Panc1 (cell line): ENCODE measurements at regions not wholly inside any gene's neighbourhood (a gene's known extent, or its start where the extent isn't known, plus 50 kb on each side); places are given as distances from the start of the nearest gene placed in this dataset.

ENCODE experiments used
- ATAC-seq: fragments of 200-7000 bp; cut with Tn5 transposase; 2 replicates; pipeline ENCODE4 v1.9.1; 2020; ENCODE audit warnings: mild to moderate bottlenecking, moderate library complexity
- BruUV-seq: library from RNA; stranded (reverse); fragments of 400-500 nt; replicated peaks from 2 replicates; lab custom pipeline; 2021; lab: Mats Ljungman, UMichigan
- CTCF ChIA-PET: fragments of 300-600 bp; sonication (Branson Sonifier 250); formaldehyde crosslinking; loops from one replicate; lab custom pipeline; 2022; ENCODE audit warnings: antibody characterized with exemption; lab: Charles Lee
- POLR2A ChIA-PET: fragments of 300-600 bp; sonication (Branson Sonifier 250); formaldehyde crosslinking; loops from one replicate; lab custom pipeline; 2022; ENCODE audit warnings: antibody characterized with exemption; lab: Charles Lee
- DNase-seq: peaks from one replicate; pipeline ENCODE4 v3.0.0-alpha.2; 2010; ENCODE audit warnings: low read depth, low spot score
- H3K27ac ChIP-seq: 2 replicates; pipeline ENCODE4 v1.5.1; 2011; ENCODE audit warnings: mild to moderate bottlenecking, low read length, inconsistent platforms
- H3K27me3 ChIP-seq: fragments of 200-500 bp; sonication (Bioruptor generic); 2 replicates; pipeline ENCODE4 v1.6.0; 2014; ENCODE audit warnings: low read length, inconsistent platforms; ENCODE audit not compliant: control insufficient read depth, insufficient read depth
- H3K36me3 ChIP-seq: fragments of 200-500 bp; sonication (Bioruptor generic); 2 replicates; pipeline ENCODE4 v1.5.1; 2014; ENCODE audit warnings: inconsistent platforms, mild to moderate bottlenecking, low read length, moderate library complexity; ENCODE audit not compliant: control insufficient read depth, insufficient read depth
- H3K4me1 ChIP-seq: 2 replicates; pipeline ENCODE4 v1.5.1; 2011; ENCODE audit warnings: inconsistent platforms, mild to moderate bottlenecking, low read length, moderate library complexity; ENCODE audit not compliant: control insufficient read depth, insufficient read depth
- H3K4me3 ChIP-seq, 2 experiments: 2 replicates each; pipeline ENCODE4 v1.5.1; 2011 to 2012; ENCODE audit warnings: low read depth in 2 of 2, low read length in 2 of 2, mild to moderate bottlenecking in 2 of 2, inconsistent platforms in 1 of 2, moderate library complexity in 1 of 2
- H3K9me3 ChIP-seq: fragments of 200-500 bp; sonication (Bioruptor generic); 2 replicates; pipeline ENCODE4 v1.5.1; 2014; ENCODE audit warnings: low read depth, mild to moderate bottlenecking, inconsistent platforms, low read length, moderate library complexity; ENCODE audit not compliant: control insufficient read depth, insufficient read depth
- CTCF ChIP-seq: fragments of 450-650 bp; IDR thresholded peaks from 2 replicates; pipeline ENCODE4 v1.5.1; 2017; ENCODE audit warnings: mild to moderate bottlenecking
- POLR2AphosphoS5 ChIP-seq: IDR thresholded peaks from 2 replicates; pipeline ENCODE4 v1.6.1; 2012; ENCODE audit warnings: mild to moderate bottlenecking, low read depth, low read length, moderate library complexity
- REST ChIP-seq, 2 experiments: IDR thresholded peaks; 2 replicates each; pipeline ENCODE4 v1.6.1; 2011 to 2012; ENCODE audit warnings: low read depth in 2 of 2, control low read depth in 1 of 2, low read length in 1 of 2, mild to moderate bottlenecking in 1 of 2, moderate library complexity in 1 of 2; ENCODE audit not compliant: insufficient read depth in 1 of 2
- SIN3A ChIP-seq: IDR thresholded peaks from 2 replicates; pipeline ENCODE4 v1.6.1; 2012; ENCODE audit warnings: low read depth, mild to moderate bottlenecking, low read length, moderate library complexity, borderline replicate concordance; ENCODE audit not compliant: insufficient read depth
- TCF7L2 ChIP-seq: IDR thresholded peaks from 2 replicates; pipeline ENCODE4 v1.6.1; 2011; ENCODE audit warnings: mild to moderate bottlenecking, low read depth, low read length, inconsistent platforms
- in situ Hi-C: cut with HindIII; loops from 2 replicates; pipeline ENCODE4 v1.10.0; 2016; ENCODE audit warnings: low sequenced_read_pairs, low pct_unique_long_range_greater_than_20kb
- intact Hi-C: fragments of 100-400 bp; cut with micrococcal nuclease; formaldehyde crosslinking; loops from one replicate; pipeline ENCODE4 v1.10.0; 2022; ENCODE audit not compliant: unreplicated experiment

DNA sequence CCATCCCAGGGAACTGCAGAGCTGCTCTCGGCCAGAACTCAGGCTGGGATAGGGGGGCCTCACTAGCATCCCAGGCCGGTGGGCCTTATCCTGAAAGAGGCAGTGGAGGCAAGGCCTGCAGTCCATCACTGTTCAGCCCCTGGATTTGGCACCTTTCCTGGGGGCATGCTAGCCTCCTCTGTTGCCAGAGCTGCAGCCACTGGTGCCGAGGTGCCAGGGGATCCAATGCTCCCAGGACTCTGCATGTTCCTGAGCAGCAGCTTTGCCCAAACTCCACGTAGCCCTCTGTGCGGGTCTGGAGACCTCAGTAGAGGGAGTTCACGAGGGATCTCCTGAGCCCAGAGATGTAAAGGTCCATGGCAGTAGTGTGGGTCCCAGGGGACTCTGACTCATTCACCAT lies 551.7 kb upstream of the AMOT start:
- Histone ChIP-seq H3K36me3 (no peaks in the 10 kb centered on the region), H3K27ac (no peak overlapping the region), H3K27me3 (no peaks in the 10 kb centered on the region), H3K9me3 (no peaks in the 10 kb centered on the region), H3K4me1 (no peaks in the 10 kb centered on the region), H3K4me3 (no peak overlapping the region)
- TF ChIP-seq CTCF = no peak
- in situ Hi-C loops = no loop called here
- DNase-seq (no peak), ATAC-seq (no peak)
- BruUV-seq = no TSS peak
- intact Hi-C loops = no loop called here
- CTCF ChIA-PET = no interaction called here
- POLR2A ChIA-PET = no interaction called here

DNA sequence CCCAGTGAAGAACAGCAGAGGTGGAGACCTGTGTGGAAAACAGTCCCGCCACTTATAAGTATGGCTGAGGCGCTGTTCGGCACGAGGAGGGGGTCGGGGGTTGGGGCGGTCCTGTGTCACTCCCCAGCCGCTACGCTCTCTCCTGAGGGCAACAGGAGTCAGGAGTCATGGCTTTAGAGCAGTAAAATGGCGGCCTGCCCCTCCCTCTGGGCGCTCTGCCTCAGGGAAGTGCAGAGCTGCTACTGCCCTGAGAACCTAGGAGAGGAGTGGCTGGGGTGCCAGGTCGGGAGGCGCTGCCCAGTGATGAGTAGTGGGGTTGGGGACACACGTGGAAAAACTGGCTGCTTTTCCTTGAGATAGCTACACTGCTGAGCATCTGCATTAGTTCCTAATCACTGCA lies 551.2 kb upstream of the AMOT start:
- intact Hi-C loops = no loop called here
- DNase-seq = no peak
- ChIA-PET POLR2A (interaction anchor here (0.7 kb wide), 1 partner anchor 726 kb away, joined by 4 read pairs; no protein-coding TSS in a partner anchor), CTCF (no interaction called here)
- no peaks in the 10 kb centered on the region for H3K36me3 ChIP-seq
- no peak overlapping the region for H3K27ac ChIP-seq
- ATAC-seq = no peak
- no peaks in the 10 kb centered on the region for H3K9me3 ChIP-seq
- no peaks in the 10 kb centered on the region for H3K27me3 ChIP-seq
- TF ChIP-seq SIN3A = no peak
- TF ChIP-seq TCF7L2 = no peak
- no peak for TF ChIP-seq POLR2AphosphoS5
- no peak for TF ChIP-seq CTCF
- H3K4me3 ChIP-seq = no peak overlapping the region
- in situ Hi-C loops = no loop called here
- no peaks in the 10 kb centered on the region for H3K4me1 ChIP-seq
- BruUV-seq = no TSS peak

DNA sequence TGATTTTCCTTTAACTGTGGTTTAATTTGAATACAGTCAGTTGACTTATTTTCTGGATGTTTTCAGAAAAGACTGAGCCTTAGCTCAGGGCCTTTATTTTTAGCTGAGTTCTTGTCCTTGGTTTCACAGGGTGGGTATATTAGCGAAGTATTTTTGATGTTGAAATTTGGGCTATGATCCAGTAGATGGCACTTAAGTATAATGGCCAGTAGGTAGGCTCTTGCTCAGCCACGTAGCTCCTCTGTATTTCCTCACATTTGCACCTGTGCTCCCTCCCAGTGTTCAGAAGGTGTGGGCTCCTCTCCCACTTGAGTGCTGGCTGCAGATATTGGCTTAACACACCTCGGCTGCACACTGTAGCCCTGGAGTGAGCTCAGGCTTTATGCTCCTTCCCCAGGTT lies 549.9 kb upstream of the AMOT start:
- DNase-seq (no peak), ATAC-seq (no peak)
- Histone ChIP-seq H3K36me3 (no peaks in the 10 kb centered on the region), H3K27ac (no peak overlapping the region), H3K4me3 (no peak overlapping the region), H3K4me1 (no peaks in the 10 kb centered on the region), H3K9me3 (no peaks in the 10 kb centered on the region), H3K27me3 (no peaks in the 10 kb centered on the region)
- ChIA-PET POLR2A (no interaction called here), CTCF (no interaction called here)
- in situ Hi-C loops = no loop called here
- intact Hi-C loops = no loop called here
- no peak for TF ChIP-seq SIN3A
- TF ChIP-seq REST (IDR thresholded peaks at IDR 0.05; ENCODE audit: insufficient read depth in 1 of 2, low read depth in 2 of 2, low read length in 1 of 2) = no peak
- TF ChIP-seq TCF7L2 = no peak
- no peak for TF ChIP-seq POLR2AphosphoS5
- no peak for TF ChIP-seq CTCF
- no TSS peak for BruUV-seq
